VCaP (cell line): ENCODE measurements at regions not wholly inside any gene's neighbourhood (a gene's known extent, or its start where the extent isn't known, plus 50 kb on each side); places are given as distances from the start of the nearest gene placed in this dataset.

Source experiments
- H3K27ac ChIP-seq: fragments of 450-650 bp; 2 replicates; pipeline ENCODE4 v1.5.1; 2017
- CTCF ChIP-seq: fragments of 450-650 bp; conservative IDR thresholded peaks from 2 replicates; pipeline ENCODE4 v1.5.1; 2017; ENCODE audit warnings: mild to moderate bottlenecking, moderate library complexity

GRCh38 chr10:124262234-124262865, 156.4 kb downstream of the OAT start:
- H3K27ac ChIP-seq, result no peak overlapping the region
- TF ChIP-seq CTCF, result no peak

- no peak overlapping the region for H3K27ac ChIP-seq
- TF ChIP-seq CTCF, result peak; percentile 49
These were observed 159.4 kb downstream of the OAT start for GRCh38 chr10:124259139-124259825.

- no peak for TF ChIP-seq CTCF
- H3K27ac ChIP-seq, result no peak overlapping the region
These were observed 160.9 kb downstream of the OAT start for GRCh38 chr10:124257781-124258180.

- no peak overlapping the region for H3K27ac ChIP-seq
- TF ChIP-seq CTCF, result no peak
These were observed 162.6 kb downstream of the OAT start for GRCh38 chr10:124256151-124256550.

- TF ChIP-seq CTCF, result no peak
- no peak overlapping the region for H3K27ac ChIP-seq
These were observed 162.2 kb upstream of the CHST15 start for GRCh38 chr10:124255556-124255955.

GRCh38 chr10:124254490-124254889, 161.1 kb upstream of the CHST15 start:
- TF ChIP-seq CTCF, result no peak

GRCh38 chr10:124253006-124253405, 159.6 kb upstream of the CHST15 start:
- TF ChIP-seq CTCF, result no peak
- H3K27ac ChIP-seq, result no peak overlapping the region

More at GRCh38 chr10:124254490-124254889, 161.1 kb upstream of the CHST15 start:
- no peak overlapping the region for H3K27ac ChIP-seq
